Type B pancreatic cell (in vitro differentiated cells): ENCODE measurements at regions not wholly inside any gene's neighbourhood (a gene's known extent, or its start where the extent isn't known, plus 50 kb on each side); places are given as distances from the start of the nearest gene placed in this dataset.

Experiments used
- DNase-seq: peaks from one replicate; pipeline ENCODE4 v3.0.0; 2021; ENCODE audit warnings: mixed read lengths; ENCODE audit not compliant: unreplicated experiment; ENCODE audit errors: extremely low spot score
- H3K27ac Mint-ChIP-seq: 2 replicates; pipeline ENCODE4 v1.8.0; 2021; ENCODE audit warnings: mild to moderate bottlenecking, mixed read lengths
- H3K27me3 Mint-ChIP-seq: 2 replicates; pipeline ENCODE4 v1.8.0; 2021; ENCODE audit warnings: mixed read lengths
- H3K36me3 Mint-ChIP-seq: 2 replicates; pipeline ENCODE4 v1.8.0; 2021; ENCODE audit warnings: mixed read lengths
- H3K4me1 Mint-ChIP-seq: one replicate; pipeline ENCODE4 v1.8.0; 2021; ENCODE audit warnings: mixed read lengths; ENCODE audit not compliant: unreplicated experiment
- H3K4me3 Mint-ChIP-seq: 2 replicates; pipeline ENCODE4 v1.8.0; 2021; ENCODE audit warnings: mild to moderate bottlenecking, mixed read lengths
- H3K9me3 Mint-ChIP-seq: 2 replicates; pipeline ENCODE4 v1.8.0; 2021; ENCODE audit warnings: mixed read lengths
- CTCF ChIP-seq: fragments of 200-600 bp; sonication (generic); conservative IDR thresholded peaks from 2 replicates; pipeline ENCODE4 v1.5.0; 2021; ENCODE audit warnings: antibody characterized with exemption, mild to moderate bottlenecking

DNA sequence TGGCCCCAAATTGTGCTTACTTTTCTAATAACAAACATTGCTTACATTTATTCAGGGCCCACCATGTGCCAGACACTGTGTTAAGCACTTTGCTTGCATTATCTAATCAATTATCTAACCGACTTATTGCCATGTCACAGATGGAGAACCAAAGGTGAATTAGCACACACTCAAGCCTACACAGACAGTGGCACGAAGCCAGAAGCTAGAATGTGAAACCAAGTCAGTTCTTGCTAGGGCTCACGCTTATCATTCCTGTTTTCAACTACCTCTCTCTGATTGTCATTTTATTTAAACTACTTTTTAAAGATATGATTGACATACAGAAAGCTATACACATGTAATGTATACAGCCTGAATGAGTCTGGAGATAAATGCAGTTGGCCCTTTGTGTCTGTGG is 215.7 kb upstream of the CFAP20DC start:
- no peak for DNase-seq
- no peaks in the 10 kb centered on the region for H3K4me1 Mint-ChIP-seq
- peaks cover 12% of the 10 kb centered on the region for H3K27me3 Mint-ChIP-seq
- H3K36me3 Mint-ChIP-seq = no peaks in the 10 kb centered on the region
- no peak for TF ChIP-seq CTCF
- H3K9me3 Mint-ChIP-seq = no peaks in the 10 kb centered on the region
- H3K27ac Mint-ChIP-seq = no peak overlapping the region
- no peak overlapping the region for H3K4me3 Mint-ChIP-seq

- Mint-ChIP-seq H3K4me3 (no peak overlapping the region), H3K27me3 (peaks cover 12% of the 10 kb centered on the region)
Measured at GRCh38 chr3:59264366-59264765, 214.5 kb upstream of the CFAP20DC start.

DNA sequence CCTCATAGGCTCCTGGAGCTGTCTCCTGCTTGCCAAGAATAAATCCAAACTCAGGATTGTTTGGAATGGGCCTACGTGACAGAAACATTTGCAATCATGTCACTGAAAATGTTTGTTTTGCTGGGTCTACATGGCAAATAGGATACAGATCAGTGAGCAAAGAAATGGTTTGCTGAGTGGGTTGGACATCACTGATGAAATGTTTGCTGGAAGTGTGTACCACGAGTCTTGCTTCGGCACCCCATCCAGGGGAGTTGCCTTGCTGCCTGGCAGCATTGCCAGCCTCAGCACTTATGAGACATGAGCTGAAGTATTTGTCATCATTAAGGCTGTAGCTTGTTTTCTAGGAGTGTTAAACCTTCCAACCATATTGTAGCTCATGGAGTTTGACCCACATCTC is 213.3 kb upstream of the CFAP20DC start:
- no peak for DNase-seq
- Mint-ChIP-seq H3K4me1 (no peaks in the 10 kb centered on the region), H3K27ac (no peak overlapping the region), H3K9me3 (no peaks in the 10 kb centered on the region), H3K27me3 (peaks cover 15% of the 10 kb centered on the region), H3K36me3 (no peaks in the 10 kb centered on the region), H3K4me3 (no peak overlapping the region)
- TF ChIP-seq CTCF = no peak

More at GRCh38 chr3:59264366-59264765, 214.5 kb upstream of the CFAP20DC start:
- no peak for TF ChIP-seq CTCF
- H3K4me1 Mint-ChIP-seq = no peaks in the 10 kb centered on the region
- no peak overlapping the region for H3K27ac Mint-ChIP-seq
- no peaks in the 10 kb centered on the region for H3K36me3 Mint-ChIP-seq
- H3K9me3 Mint-ChIP-seq = no peaks in the 10 kb centered on the region
- DNase-seq = no peak

- Mint-ChIP-seq H3K27ac (no peak overlapping the region), H3K4me3 (no peak overlapping the region), H3K9me3 (no peaks in the 10 kb centered on the region), H3K27me3 (peaks cover 19% of the 10 kb centered on the region), H3K4me1 (no peaks in the 10 kb centered on the region), H3K36me3 (no peaks in the 10 kb centered on the region)
- no peak for DNase-seq
- TF ChIP-seq CTCF = no peak
Measured at GRCh38 chr3:59262076-59262498, 212.3 kb upstream of the CFAP20DC start.

- TF ChIP-seq CTCF = no peak
- H3K9me3 Mint-ChIP-seq = no peaks in the 10 kb centered on the region
- no peak overlapping the region for H3K27ac Mint-ChIP-seq
- H3K4me3 Mint-ChIP-seq = no peak overlapping the region
- H3K36me3 Mint-ChIP-seq = no peaks in the 10 kb centered on the region
- DNase-seq = no peak
- peaks cover 19% of the 10 kb centered on the region for H3K27me3 Mint-ChIP-seq
- H3K4me1 Mint-ChIP-seq = no peaks in the 10 kb centered on the region
Measured at GRCh38 chr3:59261009-59261408, 211.2 kb upstream of the CFAP20DC start.
